ENCODE measurements at regions not wholly inside any gene's neighbourhood (a gene's known extent, or its start where the extent isn't known, plus 50 kb on each side); places are given as distances from the start of the nearest gene placed in this dataset.

- no peaks in the 10 kb centered on the region for H3K36me3 Mint-ChIP-seq (ENCODE audit: low read depth)
- no peak overlapping the region for H3K27ac Mint-ChIP-seq (ENCODE audit: unreplicated experiment)
- no peak for TF ChIP-seq CTCF (IDR thresholded peaks at IDR 0.05)
- H3K27me3 Mint-ChIP-seq (ENCODE audit: low read depth): no peaks in the 10 kb centered on the region
- no peaks in the 10 kb centered on the region for H3K4me1 Mint-ChIP-seq (ENCODE audit: low read depth)
- no peaks in the 10 kb centered on the region for H3K9me3 Mint-ChIP-seq (ENCODE audit: low read depth)
- DNase-seq (ENCODE audit: low spot score): no peak
- H3K4me3 Mint-ChIP-seq (ENCODE audit: unreplicated experiment): no peak overlapping the region
Measured at GRCh38 chr13:100755891-100756290, 81.3 kb upstream of the TMTC4 start.

GRCh38 chr13:100754459-100754858 lies 79.9 kb upstream of the TMTC4 start:
- H3K4me3 Mint-ChIP-seq (ENCODE audit: unreplicated experiment): no peak overlapping the region
- no peaks in the 10 kb centered on the region for H3K27me3 Mint-ChIP-seq (ENCODE audit: low read depth)
- no peaks in the 10 kb centered on the region for H3K4me1 Mint-ChIP-seq (ENCODE audit: low read depth)
- DNase-seq (ENCODE audit: low spot score): no peak
- H3K9me3 Mint-ChIP-seq (ENCODE audit: low read depth): no peaks in the 10 kb centered on the region
- no peak for TF ChIP-seq CTCF (IDR thresholded peaks at IDR 0.05)
- no peak overlapping the region for H3K27ac Mint-ChIP-seq (ENCODE audit: unreplicated experiment)
- no peaks in the 10 kb centered on the region for H3K36me3 Mint-ChIP-seq (ENCODE audit: low read depth)

GRCh38 chr13:100753376-100753775 lies 78.8 kb upstream of the TMTC4 start:
- H3K27me3 Mint-ChIP-seq (ENCODE audit: low read depth): no peaks in the 10 kb centered on the region
- H3K36me3 Mint-ChIP-seq (ENCODE audit: low read depth): no peaks in the 10 kb centered on the region
- no peaks in the 10 kb centered on the region for H3K9me3 Mint-ChIP-seq (ENCODE audit: low read depth)
- no peak for TF ChIP-seq CTCF (IDR thresholded peaks at IDR 0.05)
- no peaks in the 10 kb centered on the region for H3K4me1 Mint-ChIP-seq (ENCODE audit: low read depth)
- no peak for DNase-seq (ENCODE audit: low spot score)
- H3K27ac Mint-ChIP-seq (ENCODE audit: unreplicated experiment): no peak overlapping the region
- H3K4me3 Mint-ChIP-seq (ENCODE audit: unreplicated experiment): no peak overlapping the region

- Mint-ChIP-seq H3K27me3 (ENCODE audit: low read depth) (no peaks in the 10 kb centered on the region), H3K27ac (ENCODE audit: unreplicated experiment) (no peak overlapping the region), H3K9me3 (ENCODE audit: low read depth) (no peaks in the 10 kb centered on the region), H3K4me1 (ENCODE audit: low read depth) (no peaks in the 10 kb centered on the region), H3K4me3 (ENCODE audit: unreplicated experiment) (no peak overlapping the region), H3K36me3 (ENCODE audit: low read depth) (no peaks in the 10 kb centered on the region)
- no peak for DNase-seq (ENCODE audit: low spot score)
- TF ChIP-seq CTCF (IDR thresholded peaks at IDR 0.05): no peak
Measured at GRCh38 chr13:100751826-100752225, 77.2 kb upstream of the TMTC4 start.

- H3K9me3 Mint-ChIP-seq (ENCODE audit: low read depth): no peaks in the 10 kb centered on the region
- no peak for TF ChIP-seq CTCF (IDR thresholded peaks at IDR 0.05)
- H3K4me1 Mint-ChIP-seq (ENCODE audit: low read depth): no peaks in the 10 kb centered on the region
- peaks cover 2% of the 10 kb centered on the region for H3K36me3 Mint-ChIP-seq (ENCODE audit: low read depth)
- no peak for DNase-seq (ENCODE audit: low spot score)
- H3K27me3 Mint-ChIP-seq (ENCODE audit: low read depth): no peaks in the 10 kb centered on the region
- no peak overlapping the region for H3K27ac Mint-ChIP-seq (ENCODE audit: unreplicated experiment)
- H3K4me3 Mint-ChIP-seq (ENCODE audit: unreplicated experiment): no peak overlapping the region
Measured at GRCh38 chr13:100746953-100747683, 72.5 kb upstream of the TMTC4 start.
